GM19468 (cell line): ENCODE measurements at regions not wholly inside any gene's neighbourhood (a gene's known extent, or its start where the extent isn't known, plus 50 kb on each side); places are given as distances from the start of the nearest gene placed in this dataset.
"Not testable (repeated sequence)": the region's sequence is repeated elsewhere in the genome, so short reads cannot be mapped to it uniquely, and the experiment has no call there.

Source experiments
- ATAC-seq: cut with Tn5 transposase; IDR thresholded peaks from one replicate; pipeline ENCODE4 v1.9.1; 2021; ENCODE audit warnings: mild to moderate bottlenecking, moderate library complexity, moderate number of reproducible peaks; ENCODE audit not compliant: unreplicated experiment; ENCODE audit errors: extremely low read depth

DNA sequence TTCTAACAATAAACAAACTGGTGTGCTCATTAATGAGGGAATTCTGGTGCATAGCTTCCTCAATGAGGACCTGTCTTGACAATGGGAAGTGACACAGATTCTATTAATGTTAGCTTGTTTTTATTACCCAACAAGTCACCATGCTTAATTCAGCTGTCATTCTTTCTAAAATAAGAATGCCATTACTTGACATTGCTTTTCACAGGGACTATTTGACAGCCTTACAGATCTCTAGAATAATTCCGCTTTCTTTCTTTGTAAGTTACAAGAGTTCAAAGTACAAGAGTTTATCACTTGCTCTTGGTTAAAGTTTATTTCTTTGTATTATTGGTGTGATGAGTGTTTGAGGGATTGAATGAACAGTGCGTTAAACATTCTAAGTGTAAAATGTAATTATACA is 127.0 kb upstream of the COL5A2 start:
- ATAC-seq, result no peak

DNA sequence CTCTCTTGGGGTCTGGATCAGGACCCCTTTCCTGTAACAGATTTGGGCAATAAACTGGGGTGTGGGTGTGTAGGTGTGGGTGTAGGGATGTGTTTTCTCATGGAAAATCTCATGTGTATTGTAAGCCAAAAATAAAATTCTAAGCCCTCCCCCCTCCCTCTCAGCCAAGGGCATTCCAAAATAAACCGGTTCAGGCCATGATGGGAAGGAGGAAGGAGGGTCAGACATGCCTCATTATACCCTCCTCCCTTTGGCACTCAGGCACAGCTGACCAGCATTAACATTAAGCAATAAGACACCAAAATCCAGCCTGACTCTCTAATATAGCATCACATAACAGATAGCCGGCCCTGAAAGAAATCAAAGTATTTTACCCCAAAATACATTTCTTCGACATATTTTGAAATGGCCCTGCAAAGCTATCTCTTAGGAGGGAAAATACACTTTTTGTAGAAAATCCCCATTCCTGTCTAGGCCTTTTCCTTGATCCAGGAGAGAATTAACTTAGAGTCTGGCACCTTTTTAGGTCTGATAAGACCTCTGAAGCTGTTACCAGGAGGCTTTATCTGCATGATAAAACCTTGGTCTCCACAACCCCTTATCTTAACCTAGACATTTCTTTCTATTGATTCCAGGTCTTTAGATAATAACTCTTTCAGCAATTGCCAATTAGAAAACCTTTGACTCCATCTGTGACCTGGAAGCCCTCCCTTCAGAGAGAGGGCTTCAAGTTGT is 128.7 kb upstream of the COL5A2 start:
- no peak for ATAC-seq

GRCh38 chr2:189309331-189309730 is 129.8 kb upstream of the COL5A2 start:
- no peak for ATAC-seq

GRCh38 chr2:189312211-189312610 is 129.1 kb upstream of the WDR75 start:
- no peak for ATAC-seq

DNA sequence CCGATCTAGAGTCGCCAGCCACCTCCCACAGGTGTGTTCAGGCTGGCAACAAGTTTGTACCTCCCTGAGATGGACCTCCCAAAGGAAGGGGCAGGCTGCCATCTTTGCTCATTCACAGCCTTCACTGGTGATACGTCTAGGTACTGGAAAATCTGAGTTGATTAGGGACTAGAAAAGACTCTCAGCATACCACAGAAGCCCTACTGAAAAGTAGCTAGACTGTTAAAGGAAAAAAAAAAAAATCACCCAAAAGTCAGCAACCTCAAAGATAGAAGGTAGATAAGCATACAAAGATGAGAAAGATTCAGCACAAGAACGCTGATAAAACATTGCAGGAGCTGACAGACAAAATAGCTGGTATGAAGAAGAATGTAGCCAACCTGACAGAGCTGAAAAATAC is 128.6 kb upstream of the WDR75 start:
- ATAC-seq, result no peak

DNA sequence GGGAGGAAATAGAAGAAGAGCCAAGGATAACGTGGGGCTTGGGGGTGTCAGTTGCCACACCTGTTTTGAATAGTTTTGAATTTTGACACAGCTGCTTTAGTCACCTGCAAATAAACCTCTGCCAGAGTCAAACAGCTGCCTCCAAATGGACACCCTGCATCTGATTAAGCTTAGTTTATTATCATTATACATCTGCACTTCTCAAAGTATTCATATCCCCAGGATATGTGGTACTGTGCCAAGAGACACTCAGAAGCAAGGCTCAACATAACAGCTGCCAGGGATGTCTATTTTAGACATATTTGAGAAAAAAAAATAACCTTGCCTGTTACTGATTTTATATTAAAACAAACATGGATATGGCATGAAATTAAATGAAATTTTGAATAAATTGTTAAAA is 122.5 kb upstream of the WDR75 start:
- no peak for ATAC-seq

DNA sequence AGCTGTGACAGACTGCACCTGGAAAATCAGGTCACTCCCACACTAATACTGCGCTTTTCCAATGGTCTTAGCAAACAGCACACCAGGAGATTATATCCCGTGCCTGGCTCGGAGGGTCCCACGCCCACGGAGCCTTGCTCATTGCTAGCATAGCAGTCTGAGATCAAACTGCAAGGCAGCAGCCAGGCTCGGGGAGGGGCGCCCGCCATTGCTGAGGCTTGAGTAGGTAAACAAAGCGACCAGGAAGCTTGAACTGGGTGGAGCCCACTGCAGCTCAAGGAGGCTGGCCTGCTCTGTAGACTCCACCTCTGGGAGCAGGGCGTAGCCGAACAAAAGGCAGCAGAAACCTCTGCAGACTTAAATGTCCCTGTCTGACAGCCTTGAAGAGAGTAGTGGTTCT is 121.8 kb upstream of the WDR75 start:
- ATAC-seq, result not testable (repeated sequence)

DNA sequence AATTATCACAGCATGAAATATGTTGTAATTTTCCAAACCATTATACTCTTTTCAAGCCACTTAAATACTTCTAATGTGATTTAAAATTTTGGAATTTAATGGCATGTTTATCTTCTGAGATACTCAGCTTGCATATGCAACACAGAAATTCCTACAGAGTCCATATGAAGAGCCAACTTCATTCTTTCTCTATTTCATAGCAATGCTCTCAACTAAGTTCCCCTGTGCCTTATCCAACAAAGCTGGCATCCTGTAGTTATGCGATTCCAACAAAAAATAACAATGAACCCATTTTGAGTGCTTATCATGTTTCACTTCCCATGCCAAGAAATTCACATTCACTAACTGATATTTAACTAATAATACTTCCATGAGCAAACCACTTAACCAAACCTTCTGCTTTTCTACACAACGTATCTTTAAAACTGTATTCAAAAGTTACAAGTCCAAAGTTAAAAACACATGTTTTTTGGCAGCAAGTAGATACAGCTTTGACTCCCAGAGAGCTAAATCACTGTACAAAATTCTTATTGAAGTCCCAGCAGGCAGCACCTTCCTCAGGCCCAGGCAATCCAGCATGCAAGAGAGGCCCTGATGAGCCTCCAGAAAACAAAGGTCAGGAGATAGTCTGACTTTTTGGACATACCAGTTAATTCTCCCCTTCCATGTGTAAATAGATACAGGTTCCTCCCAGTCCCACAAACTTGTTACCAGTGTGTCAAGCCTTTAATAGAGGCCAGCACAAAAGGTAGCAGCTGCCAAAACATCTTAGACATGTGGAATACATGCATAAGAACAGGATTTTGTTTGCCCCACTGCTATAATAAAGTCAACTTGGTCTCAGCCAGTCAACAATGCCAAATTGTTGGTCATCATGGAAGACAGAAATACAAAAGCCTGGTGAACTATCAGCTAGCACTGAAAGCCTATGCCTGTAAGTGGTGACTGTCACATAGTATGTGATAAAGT is 113.1 kb upstream of the WDR75 start:
- no peak for ATAC-seq

- ATAC-seq, result no peak
Observed at GRCh38 chr2:189328848-189329245, 112.4 kb upstream of the WDR75 start.

- ATAC-seq, result no peak
Observed at GRCh38 chr2:189336276-189336975, 104.8 kb upstream of the WDR75 start.

- no peak for ATAC-seq
Observed at GRCh38 chr2:189337656-189338055, 103.6 kb upstream of the WDR75 start.

- no peak for ATAC-seq
Observed at GRCh38 chr2:189338115-189338514, 103.2 kb upstream of the WDR75 start.

GRCh38 chr2:189341077-189341476 is 100.2 kb upstream of the WDR75 start:
- ATAC-seq, result no peak

GRCh38 chr2:189344043-189344442 is 97.2 kb upstream of the WDR75 start:
- no peak for ATAC-seq

DNA sequence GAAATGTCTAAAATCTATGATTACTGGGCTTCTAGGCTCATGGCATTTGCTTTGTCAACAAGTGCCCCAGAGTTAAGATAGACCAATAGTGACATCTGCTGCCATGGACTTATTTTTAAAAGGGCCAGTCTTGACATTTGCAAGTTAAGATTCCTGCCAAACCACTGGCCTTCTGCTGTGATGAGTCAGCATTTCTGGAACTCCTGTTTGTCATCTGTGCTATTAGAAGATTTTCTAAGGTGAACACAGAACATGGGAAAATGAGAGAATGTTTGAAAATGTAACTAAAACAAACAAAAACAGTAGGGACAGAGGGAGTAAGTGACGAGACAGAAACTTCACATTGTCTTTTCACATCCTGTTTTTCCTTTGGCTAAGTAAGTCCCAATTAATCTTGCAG is 93.7 kb upstream of the WDR75 start:
- no peak for ATAC-seq

GRCh38 chr2:189348369-189348768 is 92.9 kb upstream of the WDR75 start:
- no peak for ATAC-seq

GRCh38 chr2:189350540-189351209 is 90.6 kb upstream of the WDR75 start:
- ATAC-seq, result no peak

DNA sequence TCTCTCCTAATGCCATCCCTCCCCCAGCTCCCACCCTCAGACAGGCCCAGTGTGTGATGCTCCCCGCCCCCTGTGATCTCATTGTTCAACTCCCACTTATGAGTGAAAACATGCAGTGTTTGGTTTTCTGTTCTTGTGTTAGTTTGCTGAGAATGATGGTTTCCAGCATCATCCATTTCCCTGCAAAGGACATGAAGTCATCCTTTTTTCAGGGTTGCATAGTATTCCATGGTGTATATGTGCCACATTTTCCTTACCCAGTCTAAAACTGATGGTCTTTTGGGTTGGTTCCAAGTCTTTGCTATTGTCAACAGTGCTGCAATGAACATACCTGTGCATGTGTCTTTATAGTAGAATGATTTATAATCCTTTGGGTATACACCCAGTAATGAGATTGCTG is 89.3 kb upstream of the WDR75 start:
- ATAC-seq, result not testable (repeated sequence)

DNA sequence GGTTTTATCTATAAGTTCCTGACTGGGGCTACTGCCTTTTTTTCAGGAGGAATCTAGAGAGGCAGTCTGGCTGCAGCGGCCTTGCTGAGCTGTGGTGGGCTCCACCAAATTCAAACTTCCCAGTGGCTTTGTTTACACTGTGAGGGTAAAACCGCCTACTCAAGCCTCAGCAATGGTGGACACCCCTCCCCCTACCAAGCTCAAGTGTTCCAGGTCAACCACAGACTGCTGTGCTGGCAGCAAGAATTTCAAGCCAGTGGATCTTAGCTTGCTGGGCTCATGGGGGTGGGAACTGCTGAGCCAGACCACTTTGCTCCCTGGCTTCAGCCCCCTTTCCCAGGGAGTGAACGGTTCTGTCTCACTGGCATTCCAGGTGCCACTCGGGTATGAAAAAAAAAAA is 83.9 kb upstream of the WDR75 start:
- not testable (repeated sequence) for ATAC-seq

GRCh38 chr2:189360861-189361260 is 80.4 kb upstream of the WDR75 start:
- no peak for ATAC-seq
